Stimulated activated CD4-positive, alpha-beta T cell treated with anti-CD3 and anti-CD28 coated beads, Interleukin-15, amount 100 ng/mL, for 1 hour (primary cell): ENCODE measurements at regions not wholly inside any gene's neighbourhood (a gene's known extent, or its start where the extent isn't known, plus 50 kb on each side); places are given as distances from the start of the nearest gene placed in this dataset.

Source experiments
- DNase-seq, 2 donors: peaks; one replicate each; pipeline ENCODE4 v3.0.0-alpha.2; 2020; ENCODE audit warnings: low read depth in 1 of 2, low spot score in 1 of 2

DNA sequence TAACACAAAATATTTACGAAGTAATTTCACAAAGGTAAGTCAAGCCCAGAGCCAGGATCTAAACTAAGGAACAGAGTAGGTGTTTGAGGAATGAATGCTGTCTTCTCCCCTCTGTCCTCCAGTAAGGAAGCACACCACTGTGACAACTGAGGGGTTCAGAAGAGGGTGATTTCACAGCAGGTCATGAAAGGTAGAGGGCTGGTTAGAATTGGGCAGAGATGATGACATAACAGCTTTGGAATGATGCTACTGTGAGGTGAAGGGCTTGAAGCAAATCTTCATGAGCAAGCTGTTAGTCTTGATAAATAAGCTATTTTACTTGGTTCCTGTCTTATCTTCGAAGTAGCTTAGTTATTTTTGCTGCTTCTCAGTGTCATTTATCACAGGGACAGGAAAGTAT, 498.6 kb downstream of the FGF9 start:
- no peak for DNase-seq

- no peak for DNase-seq
Observed at GRCh38 chr13:22173610-22174009, 502.7 kb downstream of the FGF9 start.

- no peak for DNase-seq
Observed at GRCh38 chr13:22175241-22175640, 504.4 kb downstream of the FGF9 start.

GRCh38 chr13:22175815-22176214, 504.9 kb downstream of the FGF9 start:
- DNase-seq: no peak

DNA sequence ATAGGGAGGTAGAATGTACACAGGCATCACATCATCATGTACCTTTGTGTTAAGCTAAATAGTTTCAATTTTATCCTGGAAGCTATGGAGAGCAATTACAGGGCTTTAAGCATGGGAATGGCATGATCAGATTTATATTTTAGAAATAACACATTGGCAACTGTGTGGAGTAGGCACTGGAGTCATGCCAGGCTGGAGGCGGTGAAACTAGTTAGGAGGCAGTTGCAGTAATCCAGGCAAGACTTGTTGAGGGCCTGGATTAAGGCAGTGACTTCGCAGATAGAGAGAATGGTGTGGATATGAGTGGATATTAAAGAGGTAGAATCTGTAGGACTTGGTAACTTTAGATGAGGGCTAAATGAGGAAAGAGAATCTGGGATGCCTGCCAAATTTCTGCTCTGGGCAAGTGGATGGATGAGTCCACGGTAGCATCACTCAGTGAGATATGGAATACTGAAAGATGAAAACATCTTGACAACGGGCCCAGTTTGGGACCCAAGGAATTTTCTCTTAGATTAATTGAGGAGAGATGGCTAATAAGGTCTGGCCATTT, 506.2 kb downstream of the FGF9 start:
- DNase-seq: no peak

DNA sequence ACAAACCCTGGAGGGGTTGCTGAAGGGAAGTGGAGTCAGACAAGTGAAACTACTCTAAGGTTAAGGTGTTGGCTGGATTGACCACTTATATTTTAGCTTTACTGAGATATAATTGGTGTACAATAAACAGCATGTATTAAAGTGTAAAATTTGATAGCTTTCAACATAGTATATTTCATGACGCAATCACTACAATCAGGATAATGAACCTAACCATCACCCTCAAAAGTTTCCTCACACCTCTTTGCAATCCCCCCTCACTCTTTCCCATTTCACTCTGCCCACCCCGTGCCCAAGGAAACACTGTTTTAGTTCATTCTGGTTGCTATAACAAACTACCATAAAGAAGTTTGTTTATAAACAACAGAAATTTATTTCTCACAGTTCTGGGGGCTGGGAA, 508.0 kb downstream of the FGF9 start:
- DNase-seq: no peak

DNA sequence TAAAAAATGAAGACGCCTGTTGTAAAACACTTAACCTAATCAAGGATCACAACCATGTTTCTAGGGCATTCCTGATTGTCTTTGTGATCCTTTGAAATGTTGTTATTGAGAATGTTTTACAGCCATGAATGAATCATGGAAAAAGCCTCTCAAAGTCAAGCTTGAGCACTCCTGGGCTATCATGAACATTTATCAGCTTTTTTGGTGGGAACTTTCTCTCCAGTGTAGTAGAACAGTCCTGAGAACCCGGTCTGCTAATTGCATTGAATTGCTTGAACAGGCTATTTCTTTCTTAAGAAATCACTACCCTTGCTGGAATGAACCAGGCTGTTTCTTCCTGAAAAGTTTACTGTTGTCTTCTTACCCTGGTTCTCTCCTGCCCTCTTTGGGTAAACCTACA, 516.5 kb downstream of the FGF9 start:
- DNase-seq: no peak

GRCh38 chr13:22189176-22190048, 518.5 kb downstream of the FGF9 start:
- no peak for DNase-seq

GRCh38 chr13:22193070-22193469, 522.2 kb downstream of the FGF9 start:
- no peak for DNase-seq

GRCh38 chr13:22194106-22194805, 523.4 kb downstream of the FGF9 start:
- no peak for DNase-seq

- no peak for DNase-seq
Observed at GRCh38 chr13:22195726-22196125, 524.9 kb downstream of the FGF9 start.

DNA sequence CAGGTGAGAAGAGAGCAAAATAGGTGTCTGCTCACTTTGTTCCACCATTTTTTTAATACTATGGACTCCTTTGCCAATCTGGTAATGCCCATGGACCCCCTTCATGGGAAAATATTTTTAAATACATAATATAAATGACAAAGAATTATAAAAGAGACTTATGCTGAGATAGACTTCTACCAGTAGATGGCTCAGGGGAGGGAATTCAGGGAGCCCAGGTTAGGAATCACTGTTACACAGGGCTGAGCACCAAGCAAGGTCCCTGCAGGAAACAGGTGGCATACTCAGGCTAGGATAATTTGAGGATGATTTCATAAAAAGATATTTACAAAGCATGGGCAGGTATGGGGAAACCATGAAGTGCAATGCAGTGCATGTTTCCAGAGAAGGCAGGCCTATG, 525.9 kb downstream of the FGF9 start:
- DNase-seq: no peak

DNA sequence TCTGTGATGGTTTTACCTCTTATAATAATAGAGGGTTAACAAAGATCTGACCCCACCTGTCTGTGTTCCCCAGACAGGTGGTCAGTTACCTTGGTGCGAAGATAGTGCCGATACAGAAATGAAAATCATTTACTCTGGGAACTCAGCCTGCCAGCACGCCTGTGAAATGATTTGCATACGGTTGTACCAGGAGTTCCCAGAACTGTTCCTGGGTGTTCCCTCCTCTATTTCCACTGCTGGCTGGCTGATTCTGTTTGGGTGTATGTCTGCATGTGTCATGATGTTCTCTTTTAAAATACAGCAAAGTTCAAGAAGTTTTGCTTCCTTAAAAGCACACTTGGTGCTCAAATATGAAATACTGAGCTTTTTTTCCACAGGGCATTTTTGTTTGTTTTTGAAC, 527.1 kb downstream of the FGF9 start:
- DNase-seq: no peak

DNA sequence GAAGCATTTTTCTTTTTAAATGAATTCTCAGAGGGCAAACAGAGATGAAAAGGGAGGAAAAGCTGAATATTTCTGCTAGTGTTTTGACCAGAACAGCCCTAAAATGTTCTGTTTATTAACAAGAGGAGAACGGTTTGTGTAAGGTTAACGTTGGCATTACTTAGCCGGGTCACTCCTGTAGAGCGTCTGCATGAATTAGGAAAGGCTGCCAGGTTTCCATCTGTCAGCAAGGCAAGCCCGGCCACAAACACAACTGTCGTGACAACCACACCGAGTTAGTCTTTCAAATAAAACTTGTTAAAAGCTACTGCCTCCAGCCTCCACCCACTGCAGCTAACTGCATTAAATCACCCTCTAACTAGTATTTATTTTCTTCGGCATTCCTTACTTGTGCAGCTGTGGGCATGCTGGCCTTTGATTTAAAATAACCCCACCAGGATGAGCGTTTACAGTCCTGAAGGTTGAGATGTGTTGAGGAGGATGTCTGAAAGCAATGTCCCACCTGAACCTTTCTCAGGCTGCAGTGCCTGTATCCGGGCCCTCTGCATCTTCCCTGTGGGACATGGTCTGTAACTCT, 527.9 kb downstream of the FGF9 start:
- DNase-seq: no peak

DNA sequence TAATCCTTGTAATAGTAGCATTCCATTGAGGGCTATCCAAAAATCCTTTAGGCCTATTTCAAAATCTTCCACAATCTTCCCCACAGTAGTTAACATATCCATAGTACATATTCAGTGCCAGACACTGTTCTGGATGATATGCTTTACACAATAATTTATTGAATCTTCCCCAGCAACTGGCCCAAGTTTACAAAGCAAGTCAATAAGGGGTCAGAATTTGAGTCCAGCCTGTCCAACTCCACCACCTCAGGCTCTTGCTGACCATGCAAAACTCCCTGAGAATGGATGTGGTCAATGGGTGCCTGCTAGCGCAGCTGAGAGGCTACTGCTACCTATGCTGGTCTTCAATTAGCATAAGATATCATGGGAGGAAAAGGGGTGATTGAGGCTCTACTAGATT, 529.6 kb downstream of the FGF9 start:
- no peak for DNase-seq

- DNase-seq: no peak
Observed at GRCh38 chr13:22201375-22201925, 530.6 kb downstream of the FGF9 start.

DNA sequence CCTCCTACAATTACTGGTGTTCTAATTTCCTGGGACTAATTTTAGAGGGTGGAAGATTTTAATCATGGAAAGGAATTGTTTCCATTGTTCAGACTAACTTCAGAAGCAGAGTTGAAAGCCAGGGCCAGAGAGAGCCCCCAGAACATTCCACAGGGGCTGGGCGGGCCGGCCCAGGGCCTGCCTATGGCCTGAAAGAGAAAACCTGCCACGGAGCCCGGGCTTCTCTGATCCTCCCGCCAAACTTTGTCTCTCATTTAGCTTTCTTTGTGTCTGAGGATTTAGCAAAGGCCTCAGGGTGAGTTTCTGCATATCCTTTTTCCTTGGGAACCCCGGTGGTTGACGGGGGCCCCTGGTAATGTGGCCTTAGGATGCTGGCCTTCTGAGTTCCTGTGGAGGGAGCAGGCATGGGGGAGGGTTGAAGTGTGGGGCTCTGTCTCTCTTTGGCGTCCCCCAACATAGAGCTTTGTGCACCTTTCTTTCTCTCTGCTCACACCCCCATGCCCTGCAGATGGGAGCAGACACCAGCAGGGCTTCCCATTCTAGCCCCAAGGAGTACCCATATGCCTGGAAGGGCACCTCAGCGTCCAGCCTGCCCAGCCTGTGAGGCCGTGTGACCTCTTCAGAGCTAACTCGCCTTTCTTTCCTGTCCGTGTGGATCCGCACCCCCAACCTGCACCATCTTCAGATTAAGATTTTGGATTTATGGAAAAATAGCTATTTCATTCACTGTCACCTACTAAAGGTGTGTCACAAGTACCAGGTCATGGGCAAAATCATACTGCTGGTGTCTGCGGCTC, 539.5 kb downstream of the FGF9 start:
- no peak for DNase-seq

GRCh38 chr13:22211876-22212275, 541.0 kb downstream of the FGF9 start:
- DNase-seq: no peak

- DNase-seq: no peak
Observed at GRCh38 chr13:22212576-22212975, 541.7 kb downstream of the FGF9 start.

DNA sequence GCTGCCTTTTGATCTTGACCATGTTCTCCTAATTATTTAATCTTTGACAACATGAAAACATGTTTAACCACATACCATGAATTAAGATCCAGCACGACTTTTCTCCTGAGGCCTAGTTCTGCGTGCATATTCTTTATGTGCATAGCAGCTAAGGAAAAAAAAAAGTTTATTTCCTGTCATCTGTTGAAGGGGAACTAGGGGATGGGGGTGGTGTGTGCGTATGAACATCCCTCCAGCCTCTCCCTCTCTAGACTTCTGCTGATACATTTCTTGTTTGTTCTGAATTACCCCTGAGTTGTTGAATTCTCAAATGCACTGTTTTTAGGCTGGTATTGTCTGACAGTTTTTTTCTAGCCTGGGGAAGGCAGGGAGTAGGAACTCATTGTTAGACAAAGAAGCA, 543.3 kb downstream of the FGF9 start:
- no peak for DNase-seq

DNA sequence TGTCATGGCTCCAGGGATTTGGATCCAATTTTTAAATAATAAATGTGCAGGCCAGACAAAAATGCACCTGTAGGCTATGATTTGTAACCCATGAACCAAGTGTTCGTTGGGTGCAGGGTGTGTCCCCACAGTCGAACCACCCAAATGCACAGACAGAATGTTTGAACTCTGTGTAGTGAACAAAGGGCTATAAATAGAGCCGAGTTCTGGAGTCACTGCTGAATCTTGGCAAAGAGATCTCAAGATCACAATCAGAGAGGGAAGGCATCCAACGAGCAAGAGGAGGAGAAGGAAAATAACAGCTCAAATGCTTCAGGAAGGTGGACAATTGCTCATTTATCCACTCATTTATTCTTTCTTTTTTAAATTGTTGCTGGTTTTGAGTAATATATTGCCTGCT, 547.9 kb downstream of the FGF9 start:
- no peak for DNase-seq
